HS-27A (cell line): ENCODE measurements at regions not wholly inside any gene's neighbourhood (a gene's known extent, or its start where the extent isn't known, plus 50 kb on each side); places are given as distances from the start of the nearest gene placed in this dataset.

ENCODE experiments used
- DNase-seq: peaks from one replicate; pipeline ENCODE4 v3.0.0-alpha.2; 2012; ENCODE audit warnings: low read depth, missing footprints

DNA sequence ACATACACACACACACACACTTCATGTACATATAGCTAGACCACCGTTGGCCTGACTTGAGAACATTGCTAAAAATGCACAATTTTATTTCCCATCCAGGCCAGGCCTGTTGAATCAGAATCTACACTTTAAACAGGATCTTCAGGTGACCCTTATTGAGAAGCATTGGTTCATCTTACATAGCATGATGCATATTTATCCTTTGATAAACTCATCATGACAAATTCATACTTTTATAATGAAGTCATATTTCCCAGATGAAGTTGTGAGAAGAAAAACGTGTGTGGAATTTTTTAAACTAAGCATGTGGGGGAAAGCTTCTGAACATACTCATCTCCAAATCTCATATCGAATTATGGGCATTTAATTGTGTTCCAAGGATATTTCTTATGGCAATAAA lies 877.7 kb downstream of the MRPL39 start:
- no peak for DNase-seq

GRCh38 chr21:24727803-24728440 lies 879.4 kb downstream of the MRPL39 start:
- DNase-seq: no peak

GRCh38 chr21:24716281-24716918 lies 890.9 kb downstream of the MRPL39 start:
- no peak for DNase-seq

DNA sequence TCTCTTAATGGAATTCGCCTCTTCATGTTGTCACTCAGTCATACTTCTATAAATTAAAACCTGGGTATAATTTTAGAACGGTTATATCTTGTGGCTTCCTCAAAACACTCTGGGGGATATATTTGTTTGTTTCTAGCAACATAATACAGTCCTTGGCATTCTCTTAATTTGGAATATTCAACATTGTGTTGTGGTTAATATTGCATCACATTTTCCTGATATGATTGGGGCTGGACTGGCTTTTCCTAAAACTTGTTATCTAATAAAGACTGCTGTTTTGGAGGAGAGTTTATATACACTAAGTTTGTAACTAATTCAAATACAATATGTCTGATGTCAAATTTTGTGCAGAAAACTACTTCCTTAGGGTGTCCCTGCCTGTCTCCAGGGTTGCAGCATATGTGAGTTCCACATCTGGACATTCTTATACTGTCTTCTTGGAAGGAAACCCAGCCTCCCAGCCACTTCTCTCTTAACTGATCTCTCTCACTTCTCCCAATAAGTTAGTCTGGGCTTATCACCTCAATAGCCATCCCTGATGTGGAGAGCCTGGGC lies 892.6 kb downstream of the MRPL39 start:
- DNase-seq: no peak

DNA sequence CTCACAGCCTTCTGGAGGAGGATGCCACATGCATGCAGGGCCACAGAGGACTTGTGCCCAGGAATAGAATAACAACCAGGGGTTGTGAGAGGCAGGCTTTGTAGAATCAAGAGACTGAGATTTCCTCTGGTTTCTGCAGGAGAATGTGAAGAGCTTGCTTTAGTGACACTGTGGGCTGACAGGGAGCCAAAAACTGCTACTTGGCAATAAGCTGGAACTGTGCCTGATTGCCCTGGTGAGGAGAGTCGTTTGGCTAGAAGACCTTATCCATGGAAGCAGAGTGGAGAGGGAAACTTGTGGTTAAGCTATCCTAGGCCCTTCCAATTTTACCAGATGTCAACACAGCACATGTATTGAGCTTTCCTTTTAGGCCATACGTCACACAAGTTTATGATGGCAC lies 902.1 kb downstream of the MRPL39 start:
- no peak for DNase-seq

DNA sequence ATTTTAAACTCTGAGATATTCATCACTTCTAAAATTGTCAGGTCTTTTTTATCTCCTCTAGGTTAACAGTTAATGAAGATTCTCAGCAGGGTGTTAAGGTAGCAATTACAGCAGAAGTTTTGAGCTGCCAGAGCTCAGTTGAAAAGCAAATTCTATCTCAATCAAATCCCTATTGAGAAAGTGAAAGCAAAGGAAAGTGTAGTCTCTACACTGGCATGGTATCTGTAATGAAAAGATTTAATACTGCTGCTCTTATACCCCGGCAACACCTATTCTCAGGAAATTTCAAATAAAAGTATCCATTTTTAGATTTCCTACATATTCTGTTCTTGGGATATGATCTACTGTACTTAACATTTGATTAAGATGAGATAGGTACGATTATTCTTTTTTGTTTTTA lies 913.5 kb downstream of the MRPL39 start:
- DNase-seq: no peak

- DNase-seq: no peak
These were observed 925.8 kb downstream of the MRPL39 start for GRCh38 chr21:24681456-24681855.

GRCh38 chr21:24671901-24672300 lies 935.4 kb downstream of the MRPL39 start:
- DNase-seq: no peak

- DNase-seq: no peak
These were observed 948.4 kb downstream of the MRPL39 start for GRCh38 chr21:24658926-24659325.

GRCh38 chr21:24658026-24658425 lies 949.3 kb downstream of the MRPL39 start:
- DNase-seq: no peak

- no peak for DNase-seq
These were observed 957.6 kb downstream of the MRPL39 start for GRCh38 chr21:24649691-24650090.

DNA sequence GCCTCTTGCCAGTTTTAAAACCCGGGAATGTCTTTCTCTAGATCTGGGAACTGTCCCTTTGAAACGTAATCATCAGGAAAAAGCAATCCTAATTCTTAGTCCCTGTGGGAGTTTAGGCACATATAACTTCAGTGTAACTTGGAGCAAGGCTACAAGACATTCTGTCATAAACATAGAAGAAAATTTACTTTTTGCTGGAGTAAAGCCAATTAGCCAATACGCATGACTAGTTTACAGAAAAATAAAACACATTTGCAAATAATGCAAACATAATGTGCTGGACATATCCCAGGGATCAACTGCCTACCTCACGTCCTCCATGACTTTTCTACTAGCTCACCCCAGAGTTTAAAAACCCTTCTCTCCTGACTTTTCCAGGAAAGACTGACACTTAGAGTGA lies 970.6 kb downstream of the MRPL39 start:
- no peak for DNase-seq

GRCh38 chr21:24634749-24635148 lies 972.5 kb downstream of the MRPL39 start:
- DNase-seq: no peak

- no peak for DNase-seq
These were observed 978.7 kb downstream of the MRPL39 start for GRCh38 chr21:24628536-24628935.

- no peak for DNase-seq
These were observed 979.2 kb downstream of the MRPL39 start for GRCh38 chr21:24628046-24628445.

GRCh38 chr21:24617819-24618218 lies 989.5 kb downstream of the MRPL39 start:
- no peak for DNase-seq

DNA sequence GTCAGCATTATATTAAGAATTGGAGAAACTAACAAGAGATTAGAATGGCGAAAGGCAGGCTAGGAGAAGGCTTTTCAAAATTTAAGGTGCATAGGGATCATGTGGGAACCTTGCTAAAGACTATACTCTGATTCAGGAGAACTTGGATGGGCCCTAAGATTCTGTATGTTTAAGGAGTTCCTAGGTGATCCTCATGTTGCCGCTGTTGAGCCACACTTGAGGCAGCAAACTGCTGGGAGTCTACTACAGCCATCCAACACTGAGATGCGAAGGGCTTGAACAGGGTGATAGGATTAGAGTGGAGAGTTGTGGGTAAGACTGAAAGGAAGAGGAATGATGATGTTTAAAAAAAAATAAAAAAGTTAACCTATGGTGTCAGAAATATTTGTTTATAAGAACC lies 1013.2 kb downstream of the MRPL39 start:
- no peak for DNase-seq

DNA sequence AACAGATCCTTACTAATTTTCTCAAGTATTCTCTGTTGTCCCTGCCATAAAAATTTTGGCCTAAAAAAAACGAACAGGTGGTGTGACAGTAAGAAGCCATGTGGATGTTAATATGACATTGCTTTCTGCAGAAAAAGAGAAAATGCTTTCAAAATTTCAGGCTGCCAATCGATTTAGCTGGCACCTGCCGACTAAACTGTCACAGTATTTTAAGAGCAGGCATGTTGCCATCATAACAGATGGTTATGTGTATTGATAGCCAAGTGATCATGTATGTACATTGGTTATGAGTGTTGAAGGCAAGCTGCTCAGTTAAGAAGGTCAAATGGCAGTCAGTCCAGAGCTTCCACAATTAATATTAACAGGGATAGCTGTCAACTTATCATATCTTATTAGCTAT lies 1017.0 kb downstream of the MRPL39 start:
- no peak for DNase-seq

DNA sequence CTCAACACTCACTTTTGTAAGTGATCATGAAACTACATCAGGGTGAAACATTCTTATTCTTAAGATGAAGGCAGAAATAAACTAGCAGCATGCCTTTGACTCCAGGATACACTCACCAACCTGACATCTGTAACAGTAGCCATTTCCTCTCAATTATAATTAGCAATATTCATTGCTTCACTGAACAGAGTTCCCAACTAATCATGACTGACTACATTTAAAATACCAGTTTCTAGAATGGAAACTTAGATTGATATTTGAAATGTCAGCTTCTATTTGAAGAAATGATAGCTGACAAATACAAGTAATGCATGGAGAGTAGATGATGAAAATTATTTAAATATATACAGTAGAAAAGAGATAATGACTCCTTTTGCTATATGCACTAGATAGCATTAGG lies 1023.8 kb downstream of the MRPL39 start:
- DNase-seq: no peak

GRCh38 chr21:24577301-24577700 lies 1030.0 kb downstream of the MRPL39 start:
- no peak for DNase-seq

GRCh38 chr21:24561291-24561690 lies 1046.0 kb downstream of the MRPL39 start:
- DNase-seq: no peak

DNA sequence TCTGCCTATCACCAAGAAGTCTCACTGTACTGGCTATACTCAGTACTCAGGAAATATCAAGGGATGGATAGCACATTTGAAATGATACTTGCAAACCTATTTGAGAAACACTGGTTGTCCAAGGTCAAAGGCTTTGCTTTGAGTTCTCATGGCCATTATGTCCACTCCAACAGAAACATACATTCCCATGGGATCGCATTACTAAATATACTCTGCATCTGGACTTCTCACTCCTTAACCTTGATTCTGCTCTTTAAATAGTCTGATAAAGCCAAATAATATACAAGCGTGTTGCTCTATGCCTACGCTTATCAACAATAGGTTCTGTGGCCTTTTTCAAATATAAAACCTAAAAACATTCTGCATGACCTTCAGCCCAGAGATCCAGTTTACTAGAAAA lies 1054.8 kb downstream of the MRPL39 start:
- DNase-seq: no peak

- DNase-seq: no peak
These were observed 1061.4 kb downstream of the MRPL39 start for GRCh38 chr21:24545807-24546361.
